PC-3 (cell line): ENCODE measurements at regions not wholly inside any gene's neighbourhood (a gene's known extent, or its start where the extent isn't known, plus 50 kb on each side); places are given as distances from the start of the nearest gene placed in this dataset.

Experiments used
- CTCF ChIP-seq: fragments of 300-600 bp; sonication (generic); conservative IDR thresholded peaks from 2 replicates; pipeline ENCODE4 v1.5.1; 2017; ENCODE audit warnings: antibody characterized with exemption, low read depth, mild to moderate bottlenecking, low read length
- EZH2 ChIP-seq: fragments of 300-600 bp; sonication (generic); IDR thresholded peaks from one replicate; pipeline ENCODE4 v1.6.1; 2017; ENCODE audit warnings: antibody characterized with exemption, mild to moderate bottlenecking, low read length; ENCODE audit not compliant: unreplicated experiment
- EZH2phosphoT487 ChIP-seq: fragments of 300-600 bp; sonication (generic); IDR thresholded peaks from 2 replicates; pipeline ENCODE4 v1.6.1; 2018; ENCODE audit warnings: mild to moderate bottlenecking, antibody characterized with exemption, low read length, borderline replicate concordance

GRCh38 chr13:24007979-24008620 is 110.8 kb upstream of the C1QTNF9B start:
- TF ChIP-seq CTCF (no peak), EZH2 (no peak), EZH2phosphoT487 (no peak)
